CD4-positive, alpha-beta T cell treated with Interleukin-1 beta for 1 hour (primary cell): ENCODE measurements at regions not wholly inside any gene's neighbourhood (a gene's known extent, or its start where the extent isn't known, plus 50 kb on each side); places are given as distances from the start of the nearest gene placed in this dataset.

Source experiments
- DNase-seq, 2 donors: peaks; one replicate each; pipeline ENCODE4 v3.0.0-alpha.2; 2020 to 2022

DNA sequence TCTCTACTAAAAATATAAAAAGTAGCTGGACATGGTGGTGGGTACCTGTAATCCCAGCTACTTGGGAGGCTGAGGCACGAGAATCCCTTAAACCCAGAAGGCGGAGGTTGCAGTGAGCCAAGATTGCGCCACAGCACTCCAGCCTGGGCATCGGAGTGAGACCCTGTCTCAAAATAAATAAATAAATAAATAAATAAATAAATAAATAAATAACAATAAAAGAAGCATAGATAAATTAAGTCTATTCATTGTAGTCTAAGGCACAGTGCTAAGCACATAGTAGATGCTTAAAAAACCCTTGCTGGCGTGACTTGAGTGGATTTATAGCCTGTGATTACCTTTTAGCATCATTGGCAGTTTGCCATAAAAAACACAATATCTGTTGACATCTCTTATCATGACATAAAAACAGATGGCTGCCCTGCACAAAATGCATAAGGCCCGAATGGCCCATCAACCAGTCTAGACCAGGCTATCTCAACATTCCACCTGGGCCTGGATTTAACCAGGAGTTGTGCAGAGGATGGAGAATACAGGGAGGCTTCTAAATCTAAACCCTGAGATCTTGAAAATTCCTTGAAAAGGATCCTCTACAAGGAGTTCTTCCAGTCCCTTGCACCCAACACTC, 94.9 kb downstream of the PRLHR start:
- no peak for DNase-seq

DNA sequence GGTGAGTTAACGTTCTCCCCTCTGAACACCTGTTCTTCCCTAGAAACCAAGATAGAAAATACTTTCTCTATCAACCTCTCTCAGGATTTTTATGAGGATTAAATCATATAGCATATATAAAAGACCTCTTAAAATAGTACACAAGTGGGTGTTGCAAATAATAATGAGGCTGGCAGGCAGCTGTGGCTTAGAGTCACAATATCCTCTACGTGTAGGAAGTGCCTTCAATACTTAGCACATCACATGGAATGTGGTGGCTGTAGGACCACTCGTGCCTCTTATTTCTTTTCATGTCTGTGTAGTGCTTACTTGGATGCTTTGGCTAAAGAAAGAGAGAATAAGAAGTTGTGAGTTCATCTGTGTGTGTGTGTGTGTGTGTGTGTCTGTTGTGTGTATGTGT, 96.3 kb downstream of the PRLHR start:
- no peak for DNase-seq

DNA sequence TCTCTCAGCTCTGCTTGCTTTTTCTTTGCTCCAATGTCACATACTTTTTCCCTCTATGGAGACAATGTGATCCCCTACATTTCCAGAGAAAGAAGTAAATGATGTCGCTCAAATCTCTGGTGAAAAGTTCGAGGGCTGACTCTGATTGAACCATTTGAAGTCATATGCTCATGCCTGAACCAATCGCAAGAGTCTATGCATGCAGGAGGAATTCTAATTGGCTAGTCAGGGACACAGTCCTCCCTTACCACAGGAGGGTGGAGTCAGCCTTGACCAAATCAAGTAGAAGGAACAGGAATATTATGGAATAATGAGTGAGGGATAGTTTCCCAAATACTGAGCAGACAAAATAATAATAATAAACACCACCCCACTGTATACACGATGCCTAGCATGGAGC, 96.8 kb downstream of the PRLHR start:
- DNase-seq: no peak

DNA sequence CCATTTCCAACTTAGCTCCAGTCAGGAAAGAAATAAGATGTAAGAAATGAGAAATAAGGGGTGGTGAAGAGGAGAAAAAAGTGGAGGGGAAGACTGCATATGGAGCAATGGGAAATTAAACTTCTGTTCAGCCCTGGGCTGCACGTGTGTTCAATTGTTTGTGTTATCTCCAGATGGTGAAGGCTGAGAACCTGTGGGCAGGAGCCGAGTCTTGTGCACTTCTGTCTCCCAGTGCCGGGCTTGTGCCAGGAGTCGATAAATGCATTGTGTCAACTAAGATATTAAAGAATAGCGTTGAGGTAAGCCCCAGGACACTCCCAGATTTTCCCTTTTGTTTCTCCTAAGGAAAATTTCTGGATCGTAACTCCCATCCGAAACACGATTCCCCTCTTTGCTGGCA, 98.2 kb downstream of the PRLHR start:
- DNase-seq: no peak

DNA sequence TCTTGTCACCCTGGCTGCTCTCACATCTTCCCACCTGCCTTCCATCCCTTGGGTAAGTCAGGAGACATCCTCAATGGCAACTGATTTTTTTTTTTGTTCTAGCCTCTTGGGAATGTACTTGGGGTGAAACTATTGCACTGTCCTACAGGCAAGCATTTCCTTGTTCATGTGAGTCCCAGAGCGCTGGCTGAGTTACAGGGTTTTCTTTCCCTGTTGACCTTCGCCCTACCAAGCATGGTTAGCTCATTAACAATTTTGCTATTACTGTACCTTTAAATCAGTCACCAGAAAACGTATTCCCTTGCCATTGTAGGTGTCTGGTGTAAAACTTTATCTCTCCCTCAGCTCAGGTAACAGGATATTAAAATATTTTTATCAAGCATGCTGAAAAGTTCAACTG, 98.9 kb downstream of the PRLHR start:
- no peak for DNase-seq

DNA sequence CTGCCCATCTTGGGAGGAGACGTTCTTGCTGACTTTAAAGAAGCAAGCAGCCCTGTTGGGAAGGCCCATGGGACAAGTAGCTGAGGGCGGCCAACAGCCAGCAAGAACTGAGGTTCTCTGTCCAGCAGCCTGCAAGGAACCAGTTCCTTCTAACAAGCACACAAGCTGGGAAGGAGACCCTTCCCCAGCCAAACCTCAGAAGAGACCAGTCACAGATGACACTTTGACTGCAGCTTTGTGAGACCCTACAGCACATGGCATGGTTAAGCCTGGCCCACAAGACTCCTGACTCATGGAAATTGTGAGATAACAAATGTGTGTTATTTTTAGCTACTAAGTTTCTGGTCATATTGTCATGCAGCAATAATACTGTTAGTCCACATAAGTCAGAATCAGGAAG, 99.9 kb downstream of the PRLHR start:
- DNase-seq: no peak

DNA sequence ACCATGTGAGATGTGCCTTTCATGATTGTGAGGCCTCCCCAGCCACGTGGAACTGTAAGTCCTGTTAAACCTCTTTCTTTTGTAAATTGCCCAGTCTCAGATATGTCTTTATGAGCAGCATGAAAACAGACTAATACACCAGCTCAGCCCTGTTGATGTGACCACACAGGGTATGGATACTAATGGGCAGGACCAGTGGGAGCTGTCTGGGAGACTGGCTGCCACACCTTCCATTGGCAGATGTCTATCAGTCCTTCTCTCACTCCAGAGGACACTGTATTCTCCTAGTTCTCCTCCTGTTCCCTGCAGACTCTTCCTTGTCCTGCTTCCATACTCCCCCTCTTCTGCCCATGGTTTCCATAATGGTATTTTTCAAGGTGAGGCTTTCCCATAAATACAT, 104.4 kb downstream of the PRLHR start:
- no peak for DNase-seq

DNA sequence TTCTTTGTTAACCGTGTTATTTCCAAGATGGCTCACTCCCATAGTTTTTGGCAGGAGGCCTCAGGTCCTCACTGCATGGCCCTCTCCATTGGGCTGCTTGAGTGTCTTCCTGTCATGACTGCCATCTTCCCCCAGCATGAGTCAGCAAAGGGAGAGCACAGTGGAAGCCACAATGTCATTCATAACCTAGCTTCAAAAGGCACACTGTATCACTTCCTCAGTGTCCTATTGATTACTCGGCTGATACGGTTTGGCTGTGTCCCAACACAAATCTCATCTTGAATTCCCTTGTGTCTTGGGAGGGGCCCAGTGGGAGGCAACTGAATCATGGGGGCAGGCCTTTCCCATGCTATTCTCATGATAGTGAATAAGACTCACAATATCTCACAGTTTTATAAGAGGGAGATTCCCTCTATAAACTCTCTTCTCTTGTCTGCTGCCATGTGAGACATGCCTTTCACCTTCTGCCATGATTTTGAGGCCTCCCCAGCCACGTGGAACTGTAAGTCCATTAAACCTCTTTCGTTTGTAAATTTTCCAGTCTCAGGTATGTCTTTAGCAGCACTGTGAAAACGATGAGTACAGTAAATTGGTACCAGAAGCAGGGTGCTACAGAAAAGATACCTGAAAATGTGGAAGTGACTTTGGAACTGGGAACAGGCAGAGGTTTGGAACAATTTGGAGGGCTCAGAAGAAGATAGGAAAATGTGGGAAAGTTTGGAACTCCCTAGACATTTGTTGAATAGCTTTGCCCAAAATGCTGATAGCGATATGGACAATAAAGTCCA, 106.5 kb downstream of the PRLHR start:
- no peak for DNase-seq

DNA sequence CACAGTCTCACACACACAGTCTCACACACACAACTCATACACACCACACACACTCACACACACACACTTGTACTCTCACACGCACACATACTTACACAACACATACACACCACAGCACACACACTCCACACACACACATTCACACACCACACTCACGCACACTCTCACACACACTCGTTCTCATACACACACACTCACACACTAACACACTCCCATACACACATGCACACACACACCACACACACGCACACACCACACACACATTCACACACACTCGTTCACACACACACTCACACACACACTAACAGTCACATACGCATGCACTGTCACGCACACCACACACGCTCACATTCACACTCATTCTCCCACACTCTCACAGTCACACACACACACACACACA, 109.8 kb downstream of the PRLHR start:
- DNase-seq: no peak

DNA sequence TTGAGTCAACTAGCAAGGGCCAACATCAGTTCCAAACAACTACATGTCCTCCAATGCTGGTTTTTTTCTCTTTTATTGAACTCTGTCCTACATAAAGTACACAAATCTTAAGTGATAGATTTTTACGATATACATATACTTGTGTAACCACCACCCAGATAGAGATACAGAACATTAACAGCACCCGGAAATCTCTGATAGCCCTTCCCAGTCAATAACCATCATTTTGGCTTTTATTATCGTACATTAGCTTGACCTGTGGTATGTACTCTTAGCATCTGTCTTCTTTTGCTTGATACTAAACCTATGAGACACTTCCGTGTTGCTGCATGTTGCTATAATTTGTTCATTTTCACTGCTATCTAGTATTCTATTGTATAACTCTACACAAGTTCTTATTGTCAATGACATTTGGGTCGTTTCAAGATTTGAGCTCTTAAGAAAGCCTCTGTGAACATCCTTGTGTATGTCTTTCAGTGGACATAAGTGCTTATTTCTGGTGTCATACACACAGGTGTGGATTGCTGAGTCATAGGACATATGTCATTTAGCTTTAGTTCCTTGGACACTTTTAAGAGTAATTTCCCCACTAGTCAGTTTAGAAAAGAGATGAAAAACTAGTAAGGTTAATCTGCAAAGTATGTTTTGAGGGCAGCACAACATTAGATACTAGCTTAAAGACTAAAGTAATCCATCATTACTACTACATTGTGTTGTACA, 111.1 kb downstream of the PRLHR start:
- DNase-seq: no peak

DNA sequence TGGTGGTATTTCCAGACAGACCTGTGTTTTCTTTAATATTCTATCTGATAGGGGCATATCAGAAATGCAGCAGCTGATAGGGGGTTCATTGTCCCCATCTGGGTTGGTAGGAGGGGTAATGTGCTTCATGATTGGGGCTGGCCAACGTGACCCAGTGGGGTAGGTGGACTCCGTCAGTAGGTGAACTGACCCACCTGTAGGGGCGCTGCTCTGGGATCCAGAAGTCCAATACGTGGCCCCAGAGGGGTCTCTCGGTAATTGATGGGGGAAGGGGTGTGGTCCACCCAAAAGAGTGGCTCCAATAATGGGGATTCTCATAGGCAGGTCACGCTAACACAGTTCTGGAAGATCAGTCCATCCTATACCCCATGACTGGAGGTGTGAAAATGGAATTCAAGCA, 112.0 kb downstream of the PRLHR start:
- DNase-seq: no peak

DNA sequence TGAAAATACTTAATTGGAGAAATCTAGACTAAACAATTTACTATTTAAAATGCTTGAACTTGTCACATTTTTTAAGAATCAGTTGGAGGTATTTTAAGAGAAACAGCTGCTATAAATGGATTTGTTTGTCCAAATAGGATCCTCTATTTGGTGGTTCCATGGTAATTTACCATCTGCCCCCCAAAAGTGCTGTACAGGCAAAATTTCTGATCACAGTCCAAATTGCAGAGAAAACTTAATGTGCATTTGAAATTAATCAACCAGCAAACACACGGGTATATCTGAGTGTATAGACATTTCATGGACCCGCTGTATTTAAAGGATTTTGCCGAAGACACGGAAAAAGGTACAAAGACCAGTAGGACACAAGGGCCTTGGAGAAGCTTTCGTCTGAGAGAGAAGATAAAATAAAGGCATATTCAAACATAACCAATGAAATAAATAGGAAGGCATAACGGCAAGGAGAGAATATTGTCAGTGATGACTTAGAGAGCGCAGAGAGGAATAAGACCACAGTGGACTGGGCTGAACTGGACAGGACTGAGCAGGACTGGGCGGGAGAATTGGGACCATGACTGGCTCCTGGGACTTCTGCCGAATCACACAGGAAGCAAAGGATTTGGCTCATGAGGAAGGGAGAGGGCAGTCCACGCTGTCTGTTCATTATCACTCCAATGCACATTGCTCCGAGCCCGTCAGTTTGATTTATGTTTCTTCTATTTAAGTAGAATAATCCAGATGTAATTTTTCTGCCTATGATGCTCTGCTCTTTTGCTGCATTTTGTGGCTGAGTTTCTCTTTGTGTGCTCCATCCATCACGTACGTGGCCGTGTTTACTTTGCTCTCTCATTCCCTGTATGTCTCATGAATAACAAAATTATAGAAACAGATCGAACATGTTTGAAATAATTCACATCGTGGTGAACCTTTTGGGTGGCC, 112.8 kb downstream of the PRLHR start:
- no peak for DNase-seq

DNA sequence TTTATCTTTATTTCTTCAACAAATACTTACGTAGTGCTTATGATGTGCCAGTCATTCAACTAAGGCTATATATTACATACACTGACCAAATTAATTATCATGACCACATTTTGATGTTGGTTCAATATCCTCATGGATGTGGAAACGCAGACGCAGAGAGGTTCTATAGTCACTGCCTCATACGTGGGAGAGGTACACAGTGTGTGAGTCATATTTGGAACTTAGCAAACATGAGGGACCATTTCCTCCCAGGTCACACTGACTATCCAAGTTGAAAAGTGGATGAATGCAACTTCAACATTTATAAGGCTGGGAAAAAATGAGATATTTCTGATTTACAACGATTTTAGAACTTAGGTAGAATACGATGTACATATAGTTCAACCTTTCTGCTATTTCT, 113.6 kb downstream of the PRLHR start:
- DNase-seq: no peak

DNA sequence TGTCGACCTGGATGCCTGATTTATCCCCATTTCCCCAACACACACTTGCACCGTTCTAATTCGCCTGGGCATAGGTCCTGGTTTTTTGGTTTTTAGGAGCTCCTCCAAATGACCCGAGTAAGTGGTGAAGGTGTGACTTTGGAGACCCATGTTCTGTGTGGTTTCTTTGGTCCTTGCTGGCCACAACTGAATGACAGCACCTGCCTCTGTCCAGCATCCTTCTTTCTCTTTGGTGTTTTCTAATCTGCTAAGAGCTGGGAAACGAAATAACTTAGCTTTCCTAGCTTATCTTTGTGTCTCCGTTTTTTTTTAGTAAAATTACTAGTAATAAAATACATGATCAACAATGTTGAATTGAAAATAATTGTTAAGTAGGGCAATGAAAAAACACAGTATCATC, 120.2 kb downstream of the PRLHR start:
- no peak for DNase-seq

DNA sequence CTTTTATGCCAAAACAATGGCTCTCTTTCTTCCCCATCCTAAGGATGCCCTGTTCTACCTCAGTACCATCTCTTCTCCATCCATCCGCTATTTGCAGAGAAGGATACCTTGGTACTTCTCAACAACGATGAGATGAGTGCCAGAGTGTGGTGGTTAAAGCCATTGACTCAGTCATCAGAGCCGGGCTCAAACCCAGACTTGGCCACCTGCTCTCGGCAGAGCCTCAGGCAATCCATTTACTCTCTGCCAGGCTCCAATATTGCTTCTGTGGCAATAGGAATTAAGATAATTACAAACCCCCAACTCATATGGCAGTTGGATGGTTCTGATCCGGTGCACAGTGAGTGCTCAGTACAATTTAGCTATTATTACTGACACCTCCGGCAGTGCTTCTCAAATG, 121.3 kb downstream of the PRLHR start:
- no peak for DNase-seq

DNA sequence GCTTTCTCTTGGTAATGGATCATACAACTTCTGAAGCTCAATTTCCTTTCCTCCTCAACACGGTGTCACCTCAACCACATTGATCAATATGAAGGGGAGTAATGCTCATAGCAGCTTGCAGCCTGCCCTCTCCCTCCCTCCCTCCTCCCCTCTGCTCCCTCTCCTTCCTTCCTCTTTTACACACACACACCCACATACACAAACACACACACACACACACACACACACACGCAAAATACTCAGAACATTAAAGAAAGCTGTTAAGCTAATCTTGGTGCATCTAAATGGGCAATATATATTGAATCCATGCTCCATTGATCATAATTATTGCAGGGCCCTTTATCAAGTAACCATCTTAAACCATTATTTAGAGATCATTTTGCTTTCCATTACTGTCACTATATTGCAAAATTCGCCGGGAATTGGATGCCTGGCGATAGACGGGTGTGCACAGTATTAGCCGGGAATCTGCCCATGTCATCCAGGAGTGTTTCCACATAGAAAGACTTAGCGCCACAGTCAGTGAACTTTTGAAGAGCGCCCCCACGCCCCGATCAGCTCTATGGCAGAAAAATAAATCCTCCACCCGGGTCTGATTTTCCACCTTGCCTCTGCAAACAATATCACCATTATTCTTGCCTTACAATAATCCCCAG, 122.0 kb downstream of the PRLHR start:
- DNase-seq: no peak

DNA sequence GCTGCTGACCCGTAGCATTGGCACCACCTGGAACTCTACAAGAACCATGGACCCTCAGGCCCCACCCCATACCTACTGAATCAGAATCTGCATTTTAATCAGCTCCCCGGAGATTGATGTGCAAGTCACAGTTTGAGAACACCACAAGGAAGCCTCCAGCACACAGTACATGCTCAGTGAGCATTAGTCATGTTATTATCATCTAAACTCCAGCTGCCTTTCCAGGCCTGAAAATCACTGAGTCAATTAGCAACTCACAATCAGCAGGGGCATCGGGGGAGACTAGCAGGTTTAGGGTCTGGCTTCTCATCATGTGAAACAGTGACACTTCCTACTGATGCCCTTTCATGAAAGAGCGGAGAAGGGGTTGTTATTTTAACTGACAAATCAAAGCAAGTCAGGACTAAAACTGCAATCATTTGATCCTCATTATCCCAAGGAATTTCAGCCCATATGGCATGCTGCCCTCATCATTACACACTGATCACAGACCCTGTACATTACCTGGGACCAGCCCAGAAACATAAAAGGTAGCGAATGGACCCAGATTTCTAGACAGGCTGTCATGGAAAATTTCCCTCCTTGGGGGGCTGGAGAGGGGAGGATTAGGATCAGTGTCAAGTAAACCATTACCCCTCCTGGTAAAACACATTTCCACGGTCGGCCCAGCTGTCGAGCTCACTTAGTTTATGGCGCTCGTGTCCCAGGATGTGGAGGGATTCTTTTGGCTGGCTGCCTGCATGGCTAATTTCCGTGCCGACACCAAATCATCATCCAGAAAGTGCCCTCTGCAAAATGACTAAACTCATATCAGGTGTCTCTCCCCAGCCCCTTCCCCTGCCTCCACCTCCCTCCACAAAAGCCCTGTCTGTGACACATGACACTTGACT, 122.8 kb downstream of the PRLHR start:
- DNase-seq: no peak

DNA sequence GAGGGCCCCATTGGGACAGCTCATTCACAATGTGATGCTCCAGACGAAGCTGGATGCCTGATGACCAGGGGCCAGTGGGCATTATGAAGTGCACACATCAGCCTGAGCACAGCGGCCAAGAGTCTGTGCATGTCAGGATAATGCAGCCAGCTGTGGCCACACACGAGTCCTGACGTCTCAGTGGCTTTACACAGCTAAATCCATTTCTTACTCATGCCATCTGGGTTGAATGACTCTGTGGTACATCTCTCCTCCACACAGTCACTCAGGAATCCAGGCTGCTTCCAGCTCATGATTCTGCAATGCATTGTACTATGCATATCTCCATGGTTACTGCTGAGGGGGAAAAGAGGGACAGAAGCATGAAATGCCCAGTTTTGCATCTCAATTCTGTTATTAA, 123.6 kb downstream of the PRLHR start:
- DNase-seq: no peak

DNA sequence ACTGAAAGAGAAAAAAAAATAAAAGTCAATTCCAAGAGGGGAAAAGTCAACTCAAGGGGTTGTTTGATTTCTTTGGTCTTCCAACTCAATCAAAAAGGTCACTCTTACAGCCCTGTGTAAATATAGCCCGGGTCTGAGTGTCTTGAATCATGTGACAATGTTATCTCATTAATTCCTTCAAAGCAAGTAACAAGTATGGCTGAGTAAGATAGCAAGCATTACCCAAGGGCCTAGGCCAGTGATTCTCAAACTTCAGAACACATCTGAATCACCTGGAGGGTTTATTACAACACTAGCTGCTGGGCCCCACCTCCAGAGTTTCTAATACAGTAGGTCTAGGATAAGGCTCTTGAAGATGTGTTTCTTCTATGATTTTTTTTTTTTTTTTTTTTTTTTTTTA, 125.0 kb downstream of the PRLHR start:
- DNase-seq: no peak

DNA sequence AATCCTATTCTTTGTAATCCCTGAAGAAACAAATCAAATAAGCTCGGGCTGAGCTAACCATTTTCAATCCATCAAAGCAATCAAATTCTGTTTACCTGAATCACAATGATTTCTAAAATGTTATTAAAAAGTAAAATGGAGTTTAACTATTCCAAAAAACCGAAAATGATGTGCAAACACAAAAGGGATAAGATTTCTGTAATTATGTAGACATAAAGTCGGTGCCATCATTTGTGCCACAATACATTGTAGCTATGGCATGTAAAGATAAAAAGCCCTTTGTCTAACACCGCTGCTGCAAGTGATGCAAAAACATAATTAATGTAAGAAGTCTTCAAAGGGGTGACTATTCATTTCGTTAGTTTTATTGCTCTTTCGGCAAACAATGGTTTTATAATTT, 125.1 kb upstream of the FAM204A start:
- DNase-seq: no peak

DNA sequence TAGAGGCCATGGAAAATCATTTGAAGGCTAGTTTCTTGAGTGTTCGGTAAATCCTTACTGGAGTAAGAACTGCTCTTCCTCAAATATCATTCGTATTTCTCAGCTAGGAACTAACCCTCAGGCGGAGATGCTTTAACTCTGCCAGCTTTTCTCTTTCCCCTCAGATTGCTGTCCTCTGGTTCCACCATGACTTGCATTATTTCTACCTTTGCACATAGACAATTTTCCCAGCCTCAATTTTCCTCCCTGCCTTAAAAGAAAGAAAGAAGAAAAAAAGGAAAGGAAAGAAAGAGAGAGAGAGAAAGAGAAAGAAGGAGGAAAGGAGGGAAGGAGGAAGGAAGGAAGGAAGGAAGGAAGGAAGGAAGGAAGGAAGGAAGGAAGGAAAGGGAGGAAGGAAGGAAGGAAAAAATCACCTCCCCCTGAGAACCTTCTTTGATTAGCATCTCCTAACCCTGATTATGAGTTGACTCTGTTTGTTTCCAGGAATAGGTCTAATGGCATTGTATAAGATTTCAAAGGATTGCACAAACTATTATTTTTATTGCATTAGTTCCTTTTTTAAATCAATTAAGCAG, 123.3 kb upstream of the FAM204A start:
- no peak for DNase-seq
